HCT116 (cell line): ENCODE measurements at regions not wholly inside any gene's neighbourhood (a gene's known extent, or its start where the extent isn't known, plus 50 kb on each side); places are given as distances from the start of the nearest gene placed in this dataset.

Experiments used
- ATAC-seq: fragments of 200-7000 bp; cut with Tn5 transposase; 2 replicates; pipeline ENCODE4 v1.9.1; 2020; ENCODE audit warnings: mild to moderate bottlenecking, moderate library complexity
- BruUV-seq: library from RNA; stranded (reverse); fragments of 400-500 nt; replicated peaks from 2 replicates; lab custom pipeline; 2021; lab: Mats Ljungman, UMichigan
- CTCF ChIA-PET: fragments of 300-600 bp; sonication (Branson Sonifier 250); formaldehyde crosslinking; loops from one replicate; lab custom pipeline; 2021; ENCODE audit warnings: antibody characterized with exemption; lab: Charles Lee
- POLR2A ChIA-PET: fragments of 300-600, 350-600 bp; sonication (Branson Sonifier 250); formaldehyde crosslinking; loops from one replicate; lab custom pipeline; 2021; ENCODE audit warnings: antibody characterized with exemption; lab: Charles Lee
- RAD21 ChIA-PET, 2 experiments: fragments of 300-600 bp; sonication (Branson Sonifier 250); formaldehyde crosslinking; loops; one replicate each; lab custom pipeline; 2023; ENCODE audit warnings: low total read pairs in 2 of 2; ENCODE audit not compliant: uncharacterized antibody in 2 of 2, unreplicated experiment in 2 of 2, low non-redundant PET in 1 of 2; lab: Charles Lee
- DNase-seq: peaks from one replicate; pipeline ENCODE4 v3.0.0-alpha.2; 2010; ENCODE audit warnings: low read depth, low spot score
- H2AFZ ChIP-seq: fragments of 200-600 bp; shearing (Covaris generic), sonication (generic); 2 replicates; pipeline ENCODE4 v1.6.1; 2017; ENCODE audit warnings: low read depth, mixed run types, mixed read lengths, antibody characterized with exemption, low read length; ENCODE audit not compliant: poor library complexity, severe bottlenecking
- H3K27ac ChIP-seq: 2 replicates; pipeline ENCODE4 v1.5.1; 2012; ENCODE audit warnings: low read depth, low read length
- H3K27me3 ChIP-seq: fragments of 200-600 bp; sonication (generic); 2 replicates; pipeline ENCODE4 v1.6.1; 2016; ENCODE audit warnings: mixed run types, low read length, mixed read lengths; ENCODE audit not compliant: insufficient read depth
- H3K36me3 ChIP-seq, 2 experiments: fragments of 200-500 bp in 1 of 2; fragments of 200-600 bp in 1 of 2; sonication (Bioruptor generic) in 1 of 2; sonication (generic) in 1 of 2; 2 replicates each; pipeline versions ENCODE4 v1.5.1 to v1.6.1; 2014 to 2016; ENCODE audit warnings: low read length in 2 of 2, inconsistent platforms in 1 of 2, mixed read lengths in 1 of 2, mixed run types in 1 of 2; ENCODE audit not compliant: insufficient read depth in 2 of 2, control insufficient read depth in 1 of 2
- H3K4me1 ChIP-seq, 2 experiments: fragments of 200-600 bp in 1 of 2; sonication (generic) in 1 of 2; 2 replicates each; pipeline versions ENCODE4 v1.5.1 to v1.6.1; 2012 to 2017; ENCODE audit warnings: low read length in 2 of 2, inconsistent platforms in 1 of 2, mild to moderate bottlenecking in 1 of 2, mixed read lengths in 1 of 2, mixed run types in 1 of 2, moderate library complexity in 1 of 2; ENCODE audit not compliant: insufficient read depth in 2 of 2, control insufficient read depth in 1 of 2
- H3K4me2 ChIP-seq: fragments of 200-600 bp; sonication (generic); 2 replicates; pipeline ENCODE4 v1.6.1; 2017; ENCODE audit warnings: mixed run types, low read length, mixed read lengths
- H3K4me3 ChIP-seq, 2 experiments: fragments of 200-600 bp in 1 of 2; sonication (generic) in 1 of 2; replicated peaks in 1 of 2; 2 replicates each; pipeline ENCODE4 v1.5.1; 2011 to 2016; ENCODE audit warnings: low read length in 2 of 2, control low read depth in 1 of 2, low read depth in 1 of 2, mild to moderate bottlenecking in 1 of 2, mixed read lengths in 1 of 2, mixed run types in 1 of 2
- H3K79me2 ChIP-seq: fragments of 200-600 bp; sonication (generic); 2 replicates; pipeline ENCODE4 v1.6.1; 2017; ENCODE audit warnings: mild to moderate bottlenecking, mixed run types, low read length, moderate library complexity, mixed read lengths; ENCODE audit not compliant: insufficient read depth
- H3K9ac ChIP-seq: fragments of 200-600 bp; sonication (generic); 2 replicates; pipeline ENCODE4 v1.6.1; 2016; ENCODE audit warnings: low read length, mixed read lengths
- H3K9me2 ChIP-seq: fragments of 200-600 bp; sonication (generic), shearing (Covaris generic); 2 replicates; pipeline ENCODE4 v1.6.1; 2017; ENCODE audit warnings: mixed run types, mild to moderate bottlenecking, moderate library complexity; ENCODE audit not compliant: insufficient read depth
- H3K9me3 ChIP-seq, 2 experiments: fragments of 200-500 bp in 1 of 2; fragments of 200-600 bp in 1 of 2; sonication (Bioruptor generic) in 1 of 2; sonication (generic) in 1 of 2; 2 replicates each; pipeline ENCODE4 v1.6.1; 2014 to 2017; ENCODE audit warnings: low read length in 2 of 2, mixed read lengths in 2 of 2, inconsistent platforms in 1 of 2, low read depth in 1 of 2, mild to moderate bottlenecking in 1 of 2, mixed run types in 1 of 2, moderate library complexity in 1 of 2; ENCODE audit not compliant: control insufficient read depth in 1 of 2, insufficient read depth in 1 of 2
- H4K20me1 ChIP-seq: fragments of 200-600 bp; sonication (generic), shearing (Covaris generic); 2 replicates; pipeline ENCODE4 v1.6.1; 2017; ENCODE audit warnings: mixed run types, mild to moderate bottlenecking, moderate library complexity; ENCODE audit not compliant: insufficient read depth
- ATF3 ChIP-seq: IDR thresholded peaks from 2 replicates; pipeline ENCODE4 v1.6.1; 2012
- CBX3 ChIP-seq: IDR thresholded peaks from 2 replicates; pipeline ENCODE4 v1.6.1; 2012; ENCODE audit warnings: low read depth
- CEBPB ChIP-seq: IDR thresholded peaks from 2 replicates; pipeline ENCODE4 v1.6.1; 2012; ENCODE audit warnings: low read depth
- EGR1 ChIP-seq: IDR thresholded peaks from 2 replicates; pipeline ENCODE4 v1.6.1; 2012; ENCODE audit warnings: low read depth
- ELF1 ChIP-seq: IDR thresholded peaks from 2 replicates; pipeline ENCODE4 v1.6.1; 2012; ENCODE audit warnings: low read depth, borderline replicate concordance
- EZH2 ChIP-seq: fragments of 200-600 bp; sonication (generic); IDR thresholded peaks from 2 replicates; pipeline ENCODE4 v1.6.1; 2017; ENCODE audit warnings: antibody characterized with exemption, mixed run types
- FOSL1 ChIP-seq: IDR thresholded peaks from 2 replicates; pipeline ENCODE4 v1.6.1; 2012; ENCODE audit warnings: low read depth
- MAX ChIP-seq: IDR thresholded peaks from 2 replicates; pipeline ENCODE4 v1.6.1; 2012
- SIN3A ChIP-seq: IDR thresholded peaks from 2 replicates; pipeline ENCODE4 v1.6.1; 2012; ENCODE audit warnings: low read depth
- SP1 ChIP-seq: IDR thresholded peaks from 2 replicates; pipeline ENCODE4 v1.6.1; 2012; ENCODE audit warnings: low read depth
- SRF ChIP-seq: IDR thresholded peaks from 2 replicates; pipeline ENCODE4 v1.6.1; 2012; ENCODE audit warnings: low read depth
- TCF7L2 ChIP-seq: IDR thresholded peaks from 2 replicates; pipeline ENCODE4 v1.7.0; 2011; ENCODE audit warnings: borderline replicate concordance, inconsistent platforms; ENCODE audit not compliant: insufficient read depth, insufficient read length; ENCODE audit errors: extremely low read depth
- YY1 ChIP-seq: IDR thresholded peaks from 2 replicates; pipeline ENCODE4 v1.6.1; 2011; ENCODE audit warnings: low read length, low read depth, moderate library complexity, mild to moderate bottlenecking; ENCODE audit not compliant: insufficient replicate concordance; ENCODE audit errors: extremely low read depth
- ZNF274 ChIP-seq: fragments of 200-500 bp; sonication (Bioruptor generic); IDR thresholded peaks from 2 replicates; pipeline ENCODE4 v1.6.1; 2014; ENCODE audit warnings: mild to moderate bottlenecking, low read depth, low read length, inconsistent platforms
- intact Hi-C: fragments of 100-400 bp; cut with micrococcal nuclease; formaldehyde crosslinking; loops from 2 replicates; pipeline ENCODE4 v1.10.0; 2022
- TF ChIP-seq, protein P1 (sequence below): IDR thresholded peaks from 2 replicates; pipeline ENCODE4 v1.6.1; 2011; ENCODE audit warnings: mild to moderate bottlenecking, low read length, moderate library complexity; ENCODE audit not compliant: insufficient replicate concordance; ENCODE audit errors: extremely low read depth

DNA sequence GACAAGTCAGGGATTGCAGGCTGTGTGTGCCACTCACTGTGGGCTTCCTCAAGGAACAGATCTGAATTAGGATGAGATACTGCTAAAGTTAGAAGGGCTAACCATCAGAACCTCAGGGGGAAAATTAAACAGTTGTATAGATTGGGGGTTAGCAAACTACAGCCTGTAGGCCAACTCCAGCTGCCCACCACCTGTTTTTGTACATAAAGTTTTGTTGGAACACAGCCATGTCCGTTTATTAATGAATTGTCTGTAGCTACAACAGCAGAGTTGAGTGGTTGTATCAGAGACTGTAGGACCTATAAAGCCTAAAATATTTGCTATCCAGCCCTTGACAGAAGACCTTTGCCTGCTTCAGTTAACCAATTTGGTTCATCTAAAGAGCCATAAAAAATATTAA, 127.2 kb upstream of the ECI2 start:
- no peak overlapping the region for H3K4me3 ChIP-seq

More for the DNA sequence above, 127.2 kb upstream of the ECI2 start:
- Histone ChIP-seq H3K27ac (no peak overlapping the region), H3K9me3 (no peaks in the 10 kb centered on the region)
- TF ChIP-seq EGR1 = no peak
- TF ChIP-seq SIN3A = no peak
- TF ChIP-seq, protein P1, sequence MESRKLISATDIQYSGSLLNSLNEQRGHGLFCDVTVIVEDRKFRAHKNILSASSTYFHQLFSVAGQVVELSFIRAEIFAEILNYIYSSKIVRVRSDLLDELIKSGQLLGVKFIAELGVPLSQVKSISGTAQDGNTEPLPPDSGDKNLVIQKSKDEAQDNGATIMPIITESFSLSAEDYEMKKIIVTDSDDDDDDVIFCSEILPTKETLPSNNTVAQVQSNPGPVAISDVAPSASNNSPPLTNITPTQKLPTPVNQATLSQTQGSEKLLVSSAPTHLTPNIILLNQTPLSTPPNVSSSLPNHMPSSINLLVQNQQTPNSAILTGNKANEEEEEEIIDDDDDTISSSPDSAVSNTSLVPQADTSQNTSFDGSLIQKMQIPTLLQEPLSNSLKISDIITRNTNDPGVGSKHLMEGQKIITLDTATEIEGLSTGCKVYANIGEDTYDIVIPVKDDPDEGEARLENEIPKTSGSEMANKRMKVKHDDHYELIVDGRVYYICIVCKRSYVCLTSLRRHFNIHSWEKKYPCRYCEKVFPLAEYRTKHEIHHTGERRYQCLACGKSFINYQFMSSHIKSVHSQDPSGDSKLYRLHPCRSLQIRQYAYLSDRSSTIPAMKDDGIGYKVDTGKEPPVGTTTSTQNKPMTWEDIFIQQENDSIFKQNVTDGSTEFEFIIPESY = no peak
- no peak for TF ChIP-seq ATF3
- TF ChIP-seq YY1 = no peak
- TF ChIP-seq EZH2 = no peak
- no peak for TF ChIP-seq SRF
- TF ChIP-seq ZNF274 = no peak
- TF ChIP-seq FOSL1 = no peak
- TF ChIP-seq ELF1 = no peak
- TF ChIP-seq MAX = no peak
- TF ChIP-seq SP1 = no peak
- no peak for TF ChIP-seq CEBPB
- no peak for TF ChIP-seq CBX3
- TF ChIP-seq TCF7L2 = no peak
- TF ChIP-seq, all 23 proteins: peak for 0
- H2AFZ ChIP-seq = no peak overlapping the region
- intact Hi-C loops = no loop called here
- CTCF ChIA-PET = no interaction called here
- no peaks in the 10 kb centered on the region for H3K79me2 ChIP-seq
- POLR2A ChIA-PET = no interaction called here
- no peak overlapping the region for H3K9ac ChIP-seq
- DNase-seq = no peak
- H3K4me1 ChIP-seq = no peaks in the 10 kb centered on the region
- H3K27me3 ChIP-seq = no peaks in the 10 kb centered on the region
- ATAC-seq = no peak
- no peaks in the 10 kb centered on the region for H3K9me2 ChIP-seq
- RAD21 ChIA-PET = no interaction called here
- no peaks in the 10 kb centered on the region for H4K20me1 ChIP-seq
- no peak overlapping the region for H3K4me2 ChIP-seq
- no TSS peak for BruUV-seq
- H3K36me3 ChIP-seq = no peaks in the 10 kb centered on the region
